ENCODE measurements at regions not wholly inside any gene's neighbourhood (a gene's known extent, or its start where the extent isn't known, plus 50 kb on each side); places are given as distances from the start of the nearest gene placed in this dataset.

GRCh38 chr11:43242401-43242800 lies 69.4 kb upstream of the API5 start:
- TF ChIP-seq POLR2AphosphoS2 (IDR thresholded peaks at IDR 0.05; ENCODE audit: low read depth, low read length) (no peak), ZBTB7A (CRISPR knock-in tag; IDR thresholded peaks at IDR 0.05) (no peak), PBX3 (CRISPR knock-in tag; IDR thresholded peaks at IDR 0.05; ENCODE audit: borderline replicate concordance) (no peak), SNRNP70 (IDR thresholded peaks at IDR 0.05; ENCODE audit: low read depth, low read length) (no peak), ARNT2 (CRISPR knock-in tag; IDR thresholded peaks at IDR 0.05; ENCODE audit: low read depth) (no peak), ATF2 (CRISPR knock-in tag; IDR thresholded peaks at IDR 0.05) (no peak), RBM39 (IDR thresholded peaks at IDR 0.05; ENCODE audit: low read depth, low read length, poor library complexity, severe bottlenecking) (no peak), CCAR2 (optimal IDR thresholded peaks at IDR 0.05; ENCODE audit: low read depth, low read length) (no peak), ZBTB14 (CRISPR knock-in tag; IDR thresholded peaks at IDR 0.05) (no peak), SMAD9 (CRISPR knock-in tag; IDR thresholded peaks at IDR 0.05) (no peak), DPF2 (CRISPR knock-in tag; IDR thresholded peaks at IDR 0.05; ENCODE audit: borderline replicate concordance, low read depth) (no peak), ZNF687 (CRISPR knock-in tag; IDR thresholded peaks at IDR 0.05) (no peak), HNRNPLL (IDR thresholded peaks at IDR 0.05; ENCODE audit: low read depth, low read length, poor library complexity, severe bottlenecking) (no peak), GMEB1 (CRISPR knock-in tag; IDR thresholded peaks at IDR 0.05; ENCODE audit: borderline replicate concordance) (no peak), EED (CRISPR knock-in tag; IDR thresholded peaks at IDR 0.05) (no peak)
- intact Hi-C loops (cut with micrococcal nuclease; ENCODE audit: unreplicated experiment), result no loop called here
- no TSS peak for BruUV-seq (replicated peaks)
- Histone ChIP-seq H3K36me3 (replicated peaks in 1 of 2; ENCODE audit: control insufficient read depth in 1 of 2, insufficient read depth in 2 of 2, low read length in 2 of 2) (no peaks in the 10 kb centered on the region), H2AFZ (ENCODE audit: low read length) (no peak overlapping the region), H3K9me3 (ENCODE audit: low read length) (no peaks in the 10 kb centered on the region), H4K20me1 (ENCODE audit: insufficient read depth, low read length) (no peaks in the 10 kb centered on the region), H3K79me2 (ENCODE audit: insufficient read depth, low read length) (no peaks in the 10 kb centered on the region), H3K4me3 (replicated peaks in 1 of 3; ENCODE audit: insufficient read depth in 1 of 3, low read depth in 2 of 3, low read length in 3 of 3) (no peak overlapping the region), H3K4me2 (ENCODE audit: low read depth, low read length) (no peak overlapping the region), H3K27me3 (ENCODE audit: control insufficient read depth in 1 of 2, insufficient read depth in 2 of 2, low read length in 2 of 2) (no peaks in the 10 kb centered on the region; a peak in 2 of 5 replicates), H3K9ac (ENCODE audit: insufficient read depth, low read depth, low read length) (no peak overlapping the region), H3K27ac (ENCODE audit: extremely low read length, insufficient read depth, low read length) (no peak overlapping the region), H3K4me1 (ENCODE audit: insufficient read depth, low read length) (no peaks in the 10 kb centered on the region)
- FAIRE-seq (no peak), ATAC-seq (no peak), DNase-seq (ENCODE audit: low spot score) (no peak)
- WGBS (ENCODE audit: low lambda C conversion rate), result 0% methylated on average over 1 of the region's 1 CpG
- in situ Hi-C loops (cut with HindIII; ENCODE audit: extremely low pct_ligation_motif_present, low pct_unique_long_range_greater_than_20kb), result no loop called here
- POLR2A ChIA-PET, result no interaction called here
- CTCF ChIA-PET (ENCODE audit: low intra/inter-chr PET ratio, low total read pairs), result no interaction called here
